HG02798 (cell line): ENCODE measurements at regions not wholly inside any gene's neighbourhood (a gene's known extent, or its start where the extent isn't known, plus 50 kb on each side); places are given as distances from the start of the nearest gene placed in this dataset.
"Not testable (repeated sequence)": the region's sequence is repeated elsewhere in the genome, so short reads cannot be mapped to it uniquely, and the experiment has no call there.

ENCODE experiments used
- ATAC-seq: cut with Tn5 transposase; IDR thresholded peaks from one replicate; pipeline ENCODE4 v1.9.1; 2021; ENCODE audit warnings: mild to moderate bottlenecking; ENCODE audit not compliant: unreplicated experiment, poor library complexity

DNA sequence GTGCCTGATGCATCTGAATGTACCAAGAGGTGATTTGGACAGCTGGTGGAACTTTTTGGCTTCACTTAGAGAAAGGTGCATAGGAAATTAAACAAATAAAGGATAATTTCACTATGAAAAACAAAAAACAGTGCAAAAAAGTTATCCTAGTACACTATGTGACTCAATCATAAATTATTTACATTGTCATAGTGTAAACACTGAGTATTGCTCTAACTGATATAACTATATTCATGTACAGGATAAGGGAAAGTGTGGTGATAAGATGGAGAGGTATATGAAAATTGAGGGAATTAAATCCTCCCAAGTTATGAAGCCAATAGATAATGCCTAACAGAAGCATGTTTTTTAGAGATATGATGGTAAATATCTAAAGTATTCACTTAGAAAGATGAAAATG is 50.2 kb upstream of the CPNE4 start:
- no peak for ATAC-seq

- no peak for ATAC-seq
Measured at GRCh38 chr3:132087356-132087755, 52.5 kb upstream of the CPNE4 start.

DNA sequence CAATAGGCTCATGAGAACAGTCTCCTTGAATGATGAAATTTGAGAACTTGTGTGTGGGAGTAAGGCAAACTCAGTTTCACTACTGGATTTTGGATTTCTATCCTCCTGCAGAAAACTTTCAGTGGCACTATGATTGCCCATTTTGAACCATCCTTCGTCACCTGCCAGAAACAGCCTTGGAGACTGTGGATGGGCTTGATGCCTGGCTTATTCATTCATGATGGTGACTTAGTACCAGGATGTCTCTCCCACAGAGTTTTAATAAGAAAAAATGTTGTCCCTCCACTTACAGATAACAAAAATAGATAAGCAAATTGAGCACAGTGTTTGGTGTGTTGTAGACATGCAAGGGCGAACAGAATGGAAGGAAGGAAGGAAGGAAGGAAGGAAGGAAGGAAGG is 53.5 kb upstream of the CPNE4 start:
- ATAC-seq, result no peak

DNA sequence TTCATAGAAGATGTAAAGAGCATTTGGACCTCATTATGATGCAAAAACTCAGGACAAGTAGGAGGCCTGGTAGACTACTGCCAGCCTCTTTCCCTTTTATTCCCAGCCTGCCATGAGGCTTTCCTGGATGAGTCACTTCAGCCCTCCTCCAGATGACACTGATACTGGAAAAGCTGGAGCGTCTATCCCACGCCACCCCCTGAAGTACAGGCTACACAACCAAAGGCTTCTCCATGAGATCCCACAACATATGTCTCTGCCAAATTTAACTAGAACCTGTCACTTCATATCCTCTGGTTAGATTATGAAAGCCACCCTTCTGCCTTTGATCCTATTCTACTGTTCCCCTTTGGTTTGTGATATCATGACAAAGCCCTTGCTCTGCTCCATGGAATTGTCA is 56.1 kb upstream of the CPNE4 start:
- no peak for ATAC-seq

DNA sequence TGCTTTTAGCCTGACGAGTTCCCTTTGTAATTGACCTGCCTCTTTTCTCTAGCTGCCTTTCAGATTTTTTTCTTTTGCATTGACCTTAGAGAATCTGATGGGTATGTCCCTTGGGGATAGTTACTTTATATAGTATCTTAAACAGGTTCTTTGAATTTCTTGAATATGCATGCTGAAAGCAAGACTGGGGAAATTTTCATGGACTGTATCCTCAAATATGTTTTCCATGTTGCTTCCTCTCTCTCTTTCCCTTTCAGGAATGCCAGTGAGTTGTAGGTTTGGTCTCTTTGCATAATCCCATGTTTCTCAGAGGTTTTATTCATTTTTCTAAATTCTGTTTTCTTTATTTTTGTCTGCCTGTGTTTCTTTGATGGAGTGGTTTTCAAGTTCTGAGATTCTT is 81.8 kb upstream of the CPNE4 start:
- no peak for ATAC-seq

- ATAC-seq, result no peak
Measured at GRCh38 chr3:132117642-132118041, 82.8 kb upstream of the CPNE4 start.

DNA sequence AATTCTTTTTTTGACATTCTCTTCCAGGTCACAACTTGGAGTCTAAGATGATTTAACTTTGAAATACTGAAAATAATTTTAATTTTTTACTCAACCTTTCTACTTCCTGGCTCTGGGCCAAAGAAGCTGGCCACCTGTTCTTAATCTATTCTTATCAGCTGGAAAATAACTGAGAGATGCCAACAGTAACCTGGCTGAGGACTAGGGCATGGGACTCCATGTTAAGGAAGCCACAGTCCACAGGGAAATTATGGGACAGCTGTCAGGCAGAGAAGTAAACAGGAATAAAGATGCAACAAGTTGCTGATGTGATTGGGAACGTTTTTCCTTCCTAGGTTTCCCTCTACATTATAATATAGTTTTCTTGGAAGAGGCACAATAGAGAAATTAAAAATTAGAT is 84.7 kb upstream of the CPNE4 start:
- no peak for ATAC-seq

GRCh38 chr3:132124096-132124495 is 89.3 kb upstream of the CPNE4 start:
- ATAC-seq, result no peak

GRCh38 chr3:132124651-132125284 is 90.0 kb upstream of the CPNE4 start:
- no peak for ATAC-seq

GRCh38 chr3:132134611-132135010 is 99.8 kb upstream of the CPNE4 start:
- no peak for ATAC-seq

GRCh38 chr3:132135628-132136333 is 101.0 kb upstream of the CPNE4 start:
- no peak for ATAC-seq

DNA sequence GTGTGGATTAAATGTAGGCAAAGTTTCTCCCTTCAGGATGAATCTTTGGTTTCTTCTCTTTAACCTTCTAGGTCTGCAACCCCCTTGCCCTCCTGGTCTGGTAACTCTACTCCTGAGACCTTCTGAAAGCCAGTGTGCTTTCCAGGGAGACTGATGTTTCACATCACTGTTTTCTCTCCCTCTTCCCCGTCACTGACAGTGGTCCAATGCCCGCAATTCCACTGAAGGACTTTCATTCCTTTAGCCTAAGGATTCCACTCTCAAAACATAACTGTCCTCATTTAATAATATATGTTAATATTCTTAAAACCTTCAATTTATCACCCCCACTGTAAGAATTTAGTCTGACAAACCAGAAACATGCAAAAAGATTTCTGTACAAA is 101.5 kb upstream of the CPNE4 start:
- ATAC-seq, result no peak

GRCh38 chr3:132136902-132137301 is 102.1 kb upstream of the CPNE4 start:
- not testable (repeated sequence) for ATAC-seq

DNA sequence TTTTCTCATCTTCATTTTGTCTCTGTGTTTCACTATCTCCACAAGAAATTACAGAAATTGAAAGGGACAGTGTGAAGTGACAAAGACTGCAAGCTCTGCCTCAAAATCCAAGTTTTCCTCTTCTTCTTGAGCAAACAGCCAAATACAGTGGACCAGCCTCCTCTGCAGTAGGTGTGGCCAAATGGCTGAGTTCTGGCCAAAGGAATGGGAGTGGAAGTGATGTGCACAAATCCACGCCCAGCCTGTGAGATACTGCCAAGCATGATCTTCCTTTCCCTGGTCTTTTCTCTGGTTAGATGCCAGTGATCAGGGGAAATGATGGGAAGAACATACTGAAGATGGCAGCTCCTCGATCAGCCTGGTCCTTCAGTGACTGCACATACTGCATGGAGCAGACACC is 111.0 kb upstream of the CPNE4 start:
- no peak for ATAC-seq

DNA sequence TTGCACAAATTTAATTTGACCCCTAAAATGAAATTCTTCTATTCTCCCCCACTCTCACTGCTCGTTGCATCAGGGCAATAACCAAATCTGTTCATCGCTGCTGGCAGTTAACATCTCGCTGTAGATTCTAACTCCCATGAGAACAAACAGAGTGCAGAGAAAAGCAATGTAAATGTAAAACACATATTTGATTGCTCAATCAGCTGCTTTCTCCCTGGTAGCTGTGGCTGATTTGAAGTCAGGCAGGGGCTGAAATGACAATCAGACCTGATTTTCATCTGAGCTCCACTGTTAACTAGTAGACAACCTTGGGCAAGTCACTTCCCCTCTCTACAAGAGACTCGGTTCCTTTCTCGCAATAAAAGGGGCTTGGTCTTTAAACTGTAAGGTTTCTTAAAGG is 119.8 kb upstream of the CPNE4 start:
- no peak for ATAC-seq

DNA sequence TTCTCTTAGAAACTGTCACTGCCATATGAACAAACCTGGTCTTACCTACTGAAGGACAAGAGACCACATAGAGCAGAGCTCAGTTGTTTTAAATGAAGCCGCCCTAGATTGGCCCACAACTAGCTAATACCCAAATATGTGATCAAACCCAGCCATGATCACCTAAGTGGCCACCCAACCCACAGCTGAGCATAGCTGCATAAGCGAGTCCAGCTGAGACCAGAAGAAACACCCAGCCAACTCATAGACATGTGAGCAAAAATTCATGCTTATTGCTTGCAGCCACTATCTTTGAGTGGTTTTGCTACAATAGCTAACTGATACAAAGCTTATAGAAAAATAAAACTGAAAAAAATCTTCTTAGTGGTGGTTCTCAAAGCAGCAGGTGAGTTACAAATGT is 124.3 kb upstream of the CPNE4 start:
- no peak for ATAC-seq

DNA sequence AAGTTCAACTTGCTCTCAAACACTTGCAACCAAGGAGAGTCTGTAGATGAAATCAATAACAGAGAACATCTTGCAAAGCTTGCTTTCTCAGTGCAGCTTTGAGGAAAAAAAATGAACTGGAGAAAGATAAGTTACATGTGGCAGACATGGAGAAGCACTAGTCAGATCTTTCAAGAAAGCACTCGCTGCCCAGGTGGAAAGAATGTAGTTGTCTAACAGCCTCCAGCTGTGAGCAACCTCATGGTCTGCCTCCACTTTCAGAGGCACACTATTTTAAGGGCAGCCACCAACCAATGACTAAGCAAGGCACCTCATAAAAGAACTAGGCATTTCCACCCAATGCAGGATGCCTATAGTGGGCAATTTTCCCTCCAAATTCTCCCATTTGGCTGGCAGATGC is 125.4 kb upstream of the CPNE4 start:
- no peak for ATAC-seq

GRCh38 chr3:132161608-132162007 is 126.8 kb upstream of the CPNE4 start:
- ATAC-seq, result no peak

- ATAC-seq, result no peak
Measured at GRCh38 chr3:132164469-132165092, 129.8 kb upstream of the CPNE4 start.

GRCh38 chr3:132167870-132168269 is 133.1 kb upstream of the CPNE4 start:
- no peak for ATAC-seq

DNA sequence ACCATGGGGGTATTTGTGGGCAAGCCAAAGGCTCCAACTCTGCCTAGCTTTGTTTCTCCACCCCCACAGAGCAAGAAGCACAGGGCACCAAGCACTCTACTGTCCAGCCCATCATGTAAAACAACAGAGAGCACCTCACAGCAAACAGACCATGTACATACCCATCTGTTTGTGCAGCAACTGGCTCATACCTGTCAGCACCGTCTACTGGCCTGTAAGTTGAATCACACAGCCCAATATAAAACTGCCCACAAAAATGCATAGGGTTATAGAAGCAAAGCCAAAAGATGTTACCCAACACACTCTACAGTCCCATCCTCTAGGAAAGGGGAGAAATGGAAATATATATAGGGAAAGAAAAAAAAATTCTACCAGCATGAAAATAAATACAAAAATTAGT is 139.7 kb upstream of the CPNE4 start:
- ATAC-seq, result no peak

DNA sequence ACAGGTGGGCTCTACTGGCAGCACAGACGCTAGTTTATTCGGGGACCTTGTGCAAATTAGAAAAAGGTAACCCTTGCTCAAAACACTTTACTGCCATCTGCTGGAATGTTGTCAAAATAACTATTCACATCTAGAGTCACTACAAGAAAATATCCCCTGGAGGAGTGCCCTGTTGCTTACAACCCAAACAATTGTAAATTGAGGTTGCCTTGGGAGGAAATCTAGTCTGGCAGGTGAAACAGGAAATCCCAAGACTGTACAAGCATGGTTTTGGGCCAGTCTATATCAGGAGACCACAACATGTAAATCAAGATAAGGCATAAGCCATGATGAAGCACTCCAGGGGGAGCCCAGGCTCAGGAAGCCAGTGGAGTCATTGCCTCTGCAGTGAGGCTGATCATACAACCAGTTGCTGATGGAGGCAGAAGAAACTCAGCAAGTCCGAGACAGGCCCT is 136.8 kb upstream of the ACP3 start:
- peak; percentile 60 for ATAC-seq
